HG03039 (cell line): ENCODE measurements at regions not wholly inside any gene's neighbourhood (a gene's known extent, or its start where the extent isn't known, plus 50 kb on each side); places are given as distances from the start of the nearest gene placed in this dataset.
"Not testable (repeated sequence)": the region's sequence is repeated elsewhere in the genome, so short reads cannot be mapped to it uniquely, and the experiment has no call there.

Experiments
- ATAC-seq: cut with Tn5 transposase; IDR thresholded peaks from one replicate; pipeline ENCODE4 v1.9.1; 2021; ENCODE audit warnings: mild to moderate bottlenecking, moderate library complexity; ENCODE audit not compliant: unreplicated experiment

- no peak for ATAC-seq
Measured at GRCh38 chr12:83971781-83972180, 940.8 kb downstream of the SLC6A15 start.

GRCh38 chr12:83960767-83961166, 951.8 kb downstream of the SLC6A15 start:
- ATAC-seq: no peak

GRCh38 chr12:83958997-83959396, 953.6 kb downstream of the SLC6A15 start:
- ATAC-seq: no peak

- no peak for ATAC-seq
Measured at GRCh38 chr12:83954956-83955601, 957.5 kb downstream of the SLC6A15 start.

GRCh38 chr12:83954071-83954789, 958.4 kb downstream of the SLC6A15 start:
- ATAC-seq: no peak

- no peak for ATAC-seq
Measured at GRCh38 chr12:83945871-83946270, 966.7 kb downstream of the SLC6A15 start.

- ATAC-seq: no peak
Measured at GRCh38 chr12:83939718-83940117, 972.9 kb downstream of the SLC6A15 start.

- no peak for ATAC-seq
Measured at GRCh38 chr12:83933615-83934014, 979.0 kb downstream of the SLC6A15 start.

GRCh38 chr12:83932011-83932410, 980.6 kb downstream of the SLC6A15 start:
- ATAC-seq: no peak

GRCh38 chr12:83931451-83931850, 981.1 kb downstream of the SLC6A15 start:
- no peak for ATAC-seq

- ATAC-seq: not testable (repeated sequence)
Measured at GRCh38 chr12:83929792-83930191, 982.8 kb downstream of the SLC6A15 start.

GRCh38 chr12:83920821-83921547, 991.6 kb downstream of the SLC6A15 start:
- no peak for ATAC-seq

- ATAC-seq: no peak
Measured at GRCh38 chr12:83919081-83919480, 993.5 kb downstream of the SLC6A15 start.

GRCh38 chr12:83904175-83904574, 1008.4 kb downstream of the SLC6A15 start:
- ATAC-seq: no peak

- ATAC-seq: no peak
Measured at GRCh38 chr12:83896416-83896815, 1016.2 kb downstream of the SLC6A15 start.

GRCh38 chr12:83893101-83893500, 1019.5 kb downstream of the SLC6A15 start:
- no peak for ATAC-seq

- ATAC-seq: no peak
Measured at GRCh38 chr12:83889745-83890144, 1022.9 kb downstream of the SLC6A15 start.

- ATAC-seq: no peak
Measured at GRCh38 chr12:83886479-83886878, 1026.1 kb downstream of the SLC6A15 start.

- not testable (repeated sequence) for ATAC-seq
Measured at GRCh38 chr12:83870921-83871599, 1041.5 kb downstream of the SLC6A15 start.

GRCh38 chr12:83866477-83866876, 1046.1 kb downstream of the SLC6A15 start:
- no peak for ATAC-seq

GRCh38 chr12:83865431-83865830, 1047.2 kb downstream of the SLC6A15 start:
- ATAC-seq: no peak
